ENCODE measurements at regions not wholly inside any gene's neighbourhood (a gene's known extent, or its start where the extent isn't known, plus 50 kb on each side); places are given as distances from the start of the nearest gene placed in this dataset.

DNA sequence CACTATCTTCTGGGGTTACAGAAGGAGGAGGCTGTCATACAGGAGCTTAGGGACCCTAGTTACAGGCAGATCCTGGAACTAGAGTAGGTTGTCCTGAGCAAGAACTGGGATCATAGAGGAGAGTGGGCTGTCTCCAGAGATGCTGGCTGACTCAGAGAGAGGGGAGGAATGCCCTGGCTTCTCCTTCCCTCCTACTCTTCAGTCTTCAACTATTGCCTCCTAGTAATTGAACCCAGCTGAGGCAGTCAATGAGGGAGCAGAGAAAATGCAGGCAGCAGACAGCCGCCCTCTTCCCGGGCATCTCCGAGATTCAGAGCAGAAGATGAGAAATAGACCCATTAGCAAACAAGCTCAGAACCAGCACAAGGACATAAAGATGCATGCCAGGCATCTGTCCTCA lies 118.3 kb upstream of the PDE5A start:
- TF ChIP-seq, protein P1, sequence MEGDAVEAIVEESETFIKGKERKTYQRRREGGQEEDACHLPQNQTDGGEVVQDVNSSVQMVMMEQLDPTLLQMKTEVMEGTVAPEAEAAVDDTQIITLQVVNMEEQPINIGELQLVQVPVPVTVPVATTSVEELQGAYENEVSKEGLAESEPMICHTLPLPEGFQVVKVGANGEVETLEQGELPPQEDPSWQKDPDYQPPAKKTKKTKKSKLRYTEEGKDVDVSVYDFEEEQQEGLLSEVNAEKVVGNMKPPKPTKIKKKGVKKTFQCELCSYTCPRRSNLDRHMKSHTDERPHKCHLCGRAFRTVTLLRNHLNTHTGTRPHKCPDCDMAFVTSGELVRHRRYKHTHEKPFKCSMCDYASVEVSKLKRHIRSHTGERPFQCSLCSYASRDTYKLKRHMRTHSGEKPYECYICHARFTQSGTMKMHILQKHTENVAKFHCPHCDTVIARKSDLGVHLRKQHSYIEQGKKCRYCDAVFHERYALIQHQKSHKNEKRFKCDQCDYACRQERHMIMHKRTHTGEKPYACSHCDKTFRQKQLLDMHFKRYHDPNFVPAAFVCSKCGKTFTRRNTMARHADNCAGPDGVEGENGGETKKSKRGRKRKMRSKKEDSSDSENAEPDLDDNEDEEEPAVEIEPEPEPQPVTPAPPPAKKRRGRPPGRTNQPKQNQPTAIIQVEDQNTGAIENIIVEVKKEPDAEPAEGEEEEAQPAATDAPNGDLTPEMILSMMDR (IDR thresholded peaks at IDR 0.05), result no peak
- TF ChIP-seq POLR2A (IDR thresholded peaks at IDR 0.05), result no peak
